SHP77 treated with DMSO at 0.1 percent for 48 hours (cell line): ENCODE measurements at regions not wholly inside any gene's neighbourhood (a gene's known extent, or its start where the extent isn't known, plus 50 kb on each side); places are given as distances from the start of the nearest gene placed in this dataset.
A peak's percentile ranks its signal among the peaks of the same experiment; 100 is the strongest.

ENCODE experiments used
- DNase-seq: peaks from one replicate; lab custom pipeline; 2025; lab: John Stamatoyannopoulos, UW

- peak; percentile 37 for DNase-seq
These were observed 103.3 kb upstream of the BOD1 start for GRCh38 chr5:173719731-173720082.

GRCh38 chr5:173720286-173720952 is 104.0 kb upstream of the BOD1 start:
- DNase-seq = no peak

GRCh38 chr5:173720953-173721600 is 104.6 kb upstream of the BOD1 start:
- DNase-seq = no peak

DNA sequence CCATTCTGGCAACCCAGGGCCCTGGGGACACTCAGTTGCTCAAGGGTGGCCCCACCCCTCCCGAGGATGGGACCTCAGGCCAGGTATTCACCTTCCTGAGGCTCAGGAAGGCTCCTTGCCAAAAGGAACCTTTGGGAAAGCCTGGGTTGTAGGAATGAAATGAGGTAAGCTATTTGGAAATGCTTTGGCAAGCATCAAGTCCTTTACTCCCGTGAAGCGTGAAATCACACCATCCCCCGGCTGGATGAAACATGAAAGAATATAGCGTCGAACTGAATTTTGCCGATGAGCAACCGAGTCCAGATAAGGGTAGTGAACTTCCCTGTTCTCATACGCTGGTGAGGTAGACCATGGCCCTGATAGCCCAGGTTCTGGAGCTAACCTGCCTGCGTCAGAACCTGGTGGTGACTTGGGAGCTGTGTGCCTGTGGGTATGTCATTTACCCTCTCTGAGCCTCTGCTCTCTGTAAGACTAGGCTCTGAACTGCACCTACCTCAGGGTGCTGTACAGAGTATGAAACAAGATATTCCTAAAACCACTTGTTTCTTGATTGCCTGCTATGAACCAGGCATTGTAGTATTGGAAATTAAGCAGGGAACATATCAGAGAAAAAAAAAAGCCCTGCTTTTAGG is 105.3 kb upstream of the BOD1 start:
- no peak for DNase-seq

GRCh38 chr5:173726846-173727557 is 110.6 kb upstream of the BOD1 start:
- no peak for DNase-seq

GRCh38 chr5:173727839-173728778 is 111.7 kb upstream of the BOD1 start:
- no peak for DNase-seq

DNA sequence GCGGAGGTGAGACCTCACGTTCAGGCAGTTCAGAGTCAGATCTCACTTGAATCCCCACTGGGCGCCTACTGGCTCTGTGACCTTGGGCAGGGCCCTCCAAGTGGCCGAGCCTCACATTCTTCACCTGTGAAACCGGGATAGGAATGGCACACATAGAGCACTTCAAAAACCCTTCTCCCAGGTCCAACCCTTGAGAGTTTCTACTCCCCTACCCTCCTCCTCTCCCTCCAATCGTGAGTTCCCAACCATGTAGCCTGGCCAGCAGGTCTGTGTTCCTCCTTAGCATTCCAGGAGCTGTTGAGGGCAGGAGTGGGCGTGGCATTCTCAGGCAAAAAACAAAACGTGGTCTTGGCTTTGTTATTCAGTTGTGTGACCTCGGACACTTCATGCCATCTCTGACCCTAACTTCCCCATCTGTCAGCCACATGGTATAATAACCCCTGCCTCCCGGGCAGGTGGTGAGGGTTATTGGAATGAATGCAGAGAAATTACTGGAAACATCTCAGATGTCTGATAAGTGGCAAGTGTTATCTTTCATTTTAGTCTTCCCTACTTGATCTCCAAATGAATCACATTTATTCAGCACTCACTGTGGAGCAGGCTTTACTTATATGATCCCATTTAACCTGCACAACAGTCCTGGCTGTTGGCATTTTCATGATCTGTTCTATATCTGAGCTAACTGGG is 112.8 kb upstream of the BOD1 start:
- no peak for DNase-seq

- no peak for DNase-seq
These were observed 114.3 kb upstream of the BOD1 start for GRCh38 chr5:173730632-173731298.

- no peak for DNase-seq
These were observed 116.6 kb upstream of the BOD1 start for GRCh38 chr5:173733021-173733420.

DNA sequence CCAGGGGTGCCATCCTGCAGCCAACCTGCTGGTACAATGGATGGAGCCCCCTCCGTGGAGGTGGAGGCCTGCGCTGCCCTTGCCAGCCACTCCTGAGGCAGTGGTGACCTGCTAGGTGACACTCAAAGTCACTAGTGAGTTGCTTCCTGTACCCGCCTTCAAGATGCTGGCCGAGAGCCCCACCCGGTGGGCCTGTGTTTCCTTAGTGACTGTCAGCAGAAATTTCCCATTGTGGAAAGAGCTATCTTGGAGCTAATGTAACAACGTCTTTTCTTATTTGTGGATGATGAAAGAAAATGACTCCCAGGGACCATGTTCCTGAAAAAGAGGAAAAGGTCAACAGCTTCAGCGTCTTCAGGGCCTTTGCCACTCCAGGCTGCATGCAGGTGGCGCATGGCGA is 117.0 kb upstream of the BOD1 start:
- DNase-seq = no peak

DNA sequence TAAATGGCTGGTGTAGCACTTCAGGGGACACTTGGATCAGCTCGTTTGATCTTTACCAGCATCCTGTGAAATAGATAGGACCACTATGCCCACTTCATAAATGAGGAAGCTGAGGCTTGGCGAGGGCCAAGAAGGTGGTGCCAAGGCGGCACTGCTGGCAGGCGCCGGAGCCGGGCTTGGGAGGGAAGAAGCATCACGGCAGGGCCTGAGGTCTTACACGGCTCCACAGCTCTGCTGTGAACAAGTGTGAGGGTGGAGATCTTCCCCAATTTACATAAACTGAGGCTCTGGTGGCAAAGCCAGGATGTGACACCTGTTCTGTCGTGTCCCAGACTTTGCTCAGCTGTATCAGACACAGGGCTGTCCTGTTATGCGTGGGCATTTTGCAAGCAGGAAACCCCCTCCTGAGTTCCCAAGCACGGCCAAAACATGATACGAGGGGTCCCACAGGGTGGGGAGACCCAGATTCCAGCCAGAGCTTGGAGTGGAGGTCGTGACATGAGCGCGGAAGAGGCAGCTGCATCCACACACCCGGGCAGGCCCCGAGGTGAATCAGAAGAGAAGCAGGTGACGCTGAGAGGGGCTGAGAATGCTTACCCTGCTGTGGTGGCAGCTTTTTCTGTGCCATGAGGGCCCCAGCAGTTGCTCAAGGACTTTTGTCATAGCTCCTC is 117.5 kb upstream of the BOD1 start:
- peak; percentile 64 for DNase-seq

DNA sequence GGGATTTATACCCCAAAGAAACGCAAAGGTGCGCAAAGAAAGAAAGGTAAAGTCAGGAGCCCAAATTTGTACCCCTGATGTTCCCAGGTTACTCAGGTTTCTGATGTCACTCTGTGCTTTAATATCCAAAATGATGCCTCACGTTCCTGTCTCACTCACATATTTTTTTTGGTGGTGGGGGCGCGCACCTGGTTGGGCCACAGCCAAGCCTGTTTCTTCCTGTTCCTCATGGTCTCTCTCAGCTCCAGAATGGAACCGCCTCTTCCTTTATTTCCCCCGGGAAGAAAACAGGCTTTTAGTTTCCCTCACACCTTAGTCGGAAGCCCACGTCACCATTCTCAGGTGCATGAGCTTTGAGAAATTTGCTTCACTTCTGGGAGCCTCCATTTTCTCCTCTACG is 118.3 kb upstream of the BOD1 start:
- no peak for DNase-seq

DNA sequence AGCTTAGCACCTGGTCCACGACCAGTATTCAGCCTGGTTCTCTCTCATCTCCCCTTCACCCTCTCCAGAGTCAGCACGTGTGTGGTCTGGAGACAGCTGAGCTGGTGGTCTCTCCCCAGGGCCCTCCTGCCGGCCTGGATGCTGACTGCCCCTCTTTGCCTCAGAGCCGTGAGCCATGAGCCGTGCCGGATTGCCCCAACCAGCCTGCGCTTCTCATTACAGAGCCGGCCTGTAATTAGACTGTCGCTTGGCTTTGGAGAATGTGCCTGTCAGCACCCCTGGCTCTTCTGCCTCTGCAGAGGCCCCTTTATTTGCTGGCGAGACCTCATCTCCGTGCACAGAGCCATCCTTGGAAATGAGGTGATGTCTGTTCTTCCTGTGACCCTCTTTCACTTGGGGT is 118.7 kb upstream of the BOD1 start:
- DNase-seq = no peak

DNA sequence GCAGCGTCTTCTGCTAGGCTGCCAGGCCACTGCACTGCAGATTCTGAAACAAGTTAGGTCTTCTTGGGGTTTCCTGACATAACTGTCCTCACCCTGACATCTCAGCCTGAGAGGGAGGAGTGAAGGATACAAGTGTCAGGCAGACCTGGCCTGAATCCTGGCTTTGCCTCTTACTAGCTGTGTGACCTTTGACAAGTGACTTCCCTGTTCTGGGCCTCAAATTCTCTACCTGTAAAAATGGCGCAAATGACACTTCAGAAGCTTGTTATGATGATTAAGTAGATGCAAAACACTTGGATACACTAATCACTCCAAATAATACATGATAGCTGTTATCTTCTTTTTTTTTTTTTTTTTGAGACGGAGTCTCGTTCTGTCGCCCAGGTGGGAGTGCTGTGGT is 119.2 kb upstream of the BOD1 start:
- no peak for DNase-seq

DNA sequence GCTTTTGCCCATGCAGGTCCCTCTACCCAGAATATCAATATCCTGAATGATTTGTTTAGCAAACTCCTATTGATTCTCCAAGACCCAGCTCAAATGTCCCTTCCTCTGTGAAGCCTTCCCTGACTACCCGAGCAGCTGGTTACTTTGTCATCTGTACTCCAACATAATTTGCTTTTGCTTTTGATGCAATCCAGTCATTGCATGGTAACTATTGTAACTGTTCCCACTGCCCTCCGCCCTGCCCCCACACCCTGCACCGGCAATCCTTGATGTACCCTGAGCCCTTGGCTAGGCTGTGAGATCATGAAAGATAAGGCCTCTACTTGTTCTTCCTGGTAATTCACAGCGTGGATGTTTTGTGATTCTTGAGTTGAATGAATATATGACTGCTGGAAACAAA is 119.9 kb upstream of the BOD1 start:
- no peak for DNase-seq

DNA sequence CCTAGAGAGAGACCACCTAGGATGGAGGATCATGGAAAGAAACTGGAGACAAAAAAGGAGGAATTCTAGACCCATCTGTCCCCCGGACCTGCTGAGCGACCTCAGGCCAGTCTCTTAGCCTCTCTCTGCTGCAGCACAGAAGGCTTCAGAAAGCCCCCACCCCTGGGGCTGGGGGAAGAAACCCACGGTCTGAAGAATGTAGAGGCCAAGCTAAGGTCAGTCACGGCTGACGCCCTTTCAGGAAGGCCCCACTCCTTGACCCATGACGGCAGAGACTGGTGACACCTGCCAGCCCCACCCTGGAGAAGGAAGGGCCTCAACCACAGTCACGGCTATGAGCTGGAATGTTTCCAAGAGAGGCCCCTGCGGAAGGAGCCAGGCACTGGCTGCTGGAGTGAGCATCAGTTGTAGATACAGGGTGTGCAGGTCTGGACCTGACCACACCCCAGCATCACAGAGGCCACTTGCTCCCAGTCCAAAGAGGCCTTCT is 120.5 kb upstream of the BOD1 start:
- DNase-seq = peak; percentile 62

GRCh38 chr5:173739741-173740140 is 123.3 kb upstream of the BOD1 start:
- DNase-seq = no peak

DNA sequence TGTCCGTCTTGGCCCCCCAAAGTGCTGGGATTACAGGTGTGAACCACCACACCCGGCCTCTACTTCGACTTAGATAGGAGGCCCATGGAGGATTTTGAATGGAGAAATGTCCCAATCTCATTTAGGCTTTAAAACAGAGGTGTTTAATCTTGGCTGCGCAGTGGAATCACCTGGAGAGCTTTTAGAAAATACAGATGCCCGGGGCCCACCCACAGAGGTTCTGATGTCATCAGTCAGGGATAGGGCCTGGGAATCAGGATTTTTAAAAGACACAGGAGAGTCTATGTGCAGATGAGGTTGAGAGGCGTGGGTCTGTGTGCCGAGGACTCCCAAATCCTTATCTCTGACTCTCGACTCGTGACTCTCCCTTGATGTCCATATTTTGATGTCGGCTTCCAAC is 124.0 kb upstream of the BOD1 start:
- no peak for DNase-seq

GRCh38 chr5:173741087-173741486 is 124.6 kb upstream of the BOD1 start:
- no peak for DNase-seq
